Loucy (cell line): ENCODE measurements at regions not wholly inside any gene's neighbourhood (a gene's known extent, or its start where the extent isn't known, plus 50 kb on each side); places are given as distances from the start of the nearest gene placed in this dataset.

Experiments used
- H2AFZ ChIP-seq: fragments of 200-600 bp; sonication (generic); 2 replicates; pipeline ENCODE4 v1.6.0; 2016; ENCODE audit warnings: antibody characterized with exemption, mild to moderate bottlenecking, low read length, moderate library complexity
- H3F3A ChIP-seq: fragments of 200-600 bp; 2 replicates; pipeline ENCODE4 v1.6.0; 2016; ENCODE audit warnings: antibody characterized with exemption, low read depth, mild to moderate bottlenecking
- H3K27me3 ChIP-seq: fragments of 200-600 bp; sonication (generic); 2 replicates; pipeline ENCODE4 v1.6.1; 2014; ENCODE audit warnings: low read length, mild to moderate bottlenecking; ENCODE audit not compliant: insufficient read depth, poor library complexity, severe bottlenecking
- H3K36me3 ChIP-seq: fragments of 200-600 bp; sonication (generic); 2 replicates; pipeline ENCODE4 v1.6.1; 2016; ENCODE audit warnings: low read length; ENCODE audit not compliant: insufficient read depth
- H3K4me1 ChIP-seq: fragments of 200-600 bp; sonication (generic); 2 replicates; pipeline ENCODE4 v1.5.1; 2014; ENCODE audit warnings: low read length, mild to moderate bottlenecking; ENCODE audit not compliant: insufficient read depth, poor library complexity, severe bottlenecking
- H3K4me2 ChIP-seq: fragments of 200-600 bp; sonication (generic); 2 replicates; pipeline ENCODE4 v1.6.0; 2014; ENCODE audit warnings: antibody characterized with exemption, low read length, low read depth, mild to moderate bottlenecking; ENCODE audit not compliant: poor library complexity, severe bottlenecking
- H3K4me3 ChIP-seq: fragments of 200-600 bp; sonication (generic); 2 replicates; pipeline ENCODE4 v1.5.1; 2014; ENCODE audit warnings: low read length, mild to moderate bottlenecking, mixed read lengths; ENCODE audit not compliant: poor library complexity, severe bottlenecking
- H3K79me2 ChIP-seq: fragments of 200-600 bp; sonication (generic); 2 replicates; pipeline ENCODE4 v1.6.1; 2014; ENCODE audit warnings: low read length; ENCODE audit not compliant: insufficient read depth
- H3K9ac ChIP-seq: fragments of 200-600 bp; sonication (generic); 2 replicates; pipeline ENCODE4 v1.6.0; 2014; ENCODE audit warnings: mild to moderate bottlenecking, low read depth, low read length, moderate library complexity; ENCODE audit not compliant: poor library complexity, severe bottlenecking
- H3K9me2 ChIP-seq: fragments of 200-600 bp; sonication (generic); replicated peaks from 2 replicates; pipeline ENCODE4 v1.6.1; 2016; ENCODE audit warnings: low read depth, low read length, mixed read lengths
- H3K9me3 ChIP-seq: fragments of 200-600 bp; sonication (generic); 2 replicates; pipeline ENCODE4 v1.6.1; 2014; ENCODE audit warnings: mild to moderate bottlenecking, antibody characterized with exemption, low read length, low read depth; ENCODE audit not compliant: insufficient read depth
- H4K20me1 ChIP-seq: fragments of 200-600 bp; sonication (generic); 2 replicates; pipeline ENCODE4 v1.6.0; 2014; ENCODE audit warnings: antibody characterized with exemption, low read length, mild to moderate bottlenecking; ENCODE audit not compliant: insufficient read depth, poor library complexity, severe bottlenecking
- CTCF ChIP-seq: fragments of 200-600 bp; sonication (generic); conservative IDR thresholded peaks from 2 replicates; pipeline ENCODE4 v1.5.1; 2014; ENCODE audit warnings: mild to moderate bottlenecking, antibody characterized with exemption, low read length
- EZH2phosphoT487 ChIP-seq: fragments of 200-600 bp; IDR thresholded peaks from 2 replicates; pipeline ENCODE4 v1.6.1; 2018; ENCODE audit warnings: antibody characterized with exemption, mild to moderate bottlenecking, moderate library complexity, borderline replicate concordance

GRCh38 chr2:217735034-217735433 lies 267.8 kb downstream of the TNS1 start:
- H3K9me2 ChIP-seq: no peaks in the 10 kb centered on the region
- no peaks in the 10 kb centered on the region for H4K20me1 ChIP-seq
- H3K9me3 ChIP-seq: no peaks in the 10 kb centered on the region
- no peaks in the 10 kb centered on the region for H3K79me2 ChIP-seq
- TF ChIP-seq EZH2phosphoT487: no peak
- no peak for TF ChIP-seq CTCF
- H3K4me2 ChIP-seq: no peak overlapping the region
- peaks cover 17% of the 10 kb centered on the region for H3K4me1 ChIP-seq
- no peak overlapping the region for H2AFZ ChIP-seq
- no peak overlapping the region for H3K9ac ChIP-seq
- no peaks in the 10 kb centered on the region for H3K27me3 ChIP-seq
- no peaks in the 10 kb centered on the region for H3F3A ChIP-seq
- H3K36me3 ChIP-seq: no peaks in the 10 kb centered on the region
- no peak overlapping the region for H3K4me3 ChIP-seq

- no peak overlapping the region for H3K9ac ChIP-seq
These were observed 269.3 kb downstream of the TNS1 start for GRCh38 chr2:217733461-217733860.

GRCh38 chr2:217732992-217733391 lies 269.8 kb downstream of the TNS1 start:
- no peak overlapping the region for H3K4me3 ChIP-seq
- H3K36me3 ChIP-seq: no peaks in the 10 kb centered on the region
- H3K79me2 ChIP-seq: no peaks in the 10 kb centered on the region
- no peak overlapping the region for H3K4me2 ChIP-seq
- no peak overlapping the region for H3K9ac ChIP-seq
- peaks cover 17% of the 10 kb centered on the region for H3K4me1 ChIP-seq
- H3K9me3 ChIP-seq: no peaks in the 10 kb centered on the region
- H4K20me1 ChIP-seq: no peaks in the 10 kb centered on the region
- no peak overlapping the region for H2AFZ ChIP-seq
- H3K27me3 ChIP-seq: no peaks in the 10 kb centered on the region
- H3F3A ChIP-seq: no peaks in the 10 kb centered on the region
- TF ChIP-seq CTCF: no peak
- TF ChIP-seq EZH2phosphoT487: no peak
- H3K9me2 ChIP-seq: no peaks in the 10 kb centered on the region

More at GRCh38 chr2:217733461-217733860, 269.3 kb downstream of the TNS1 start:
- no peaks in the 10 kb centered on the region for H3K27me3 ChIP-seq
- H4K20me1 ChIP-seq: no peaks in the 10 kb centered on the region
- H3K9me2 ChIP-seq: no peaks in the 10 kb centered on the region
- H3K4me1 ChIP-seq: peaks cover 17% of the 10 kb centered on the region
- TF ChIP-seq EZH2phosphoT487: no peak
- TF ChIP-seq CTCF: no peak
- H3K79me2 ChIP-seq: no peaks in the 10 kb centered on the region
- no peak overlapping the region for H3K4me2 ChIP-seq
- H3K4me3 ChIP-seq: no peak overlapping the region
- no peaks in the 10 kb centered on the region for H3F3A ChIP-seq
- no peaks in the 10 kb centered on the region for H3K9me3 ChIP-seq
- no peaks in the 10 kb centered on the region for H3K36me3 ChIP-seq
- H2AFZ ChIP-seq: no peak overlapping the region
